ENCODE measurements at regions not wholly inside any gene's neighbourhood (a gene's known extent, or its start where the extent isn't known, plus 50 kb on each side); places are given as distances from the start of the nearest gene placed in this dataset.

DNA sequence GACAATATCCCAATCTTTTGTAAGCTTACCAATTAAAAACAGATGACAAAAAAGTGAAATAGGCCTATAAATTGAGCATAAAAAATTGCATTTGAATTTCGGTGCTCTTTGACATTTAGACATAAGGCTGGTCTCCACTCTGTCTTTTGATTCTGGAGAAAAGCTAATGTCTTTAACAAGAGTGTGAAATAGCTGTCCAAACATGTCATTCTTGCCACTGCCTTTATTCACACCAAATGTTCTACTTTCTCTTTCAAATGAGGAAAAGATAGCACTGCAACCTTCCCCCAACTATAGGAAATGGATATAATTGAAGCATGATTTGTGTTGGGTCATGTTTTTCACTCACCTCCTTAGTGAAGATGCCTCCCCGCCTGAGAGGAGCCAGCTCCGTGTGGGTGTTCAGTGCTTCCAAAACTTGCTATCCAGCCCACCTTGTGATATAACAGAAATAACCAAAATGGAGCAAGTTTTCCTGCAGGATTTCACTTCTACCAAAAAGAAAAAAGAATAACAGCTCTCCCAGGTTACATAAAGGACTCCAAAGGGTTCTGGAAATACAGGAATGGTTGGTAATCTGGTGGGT, 55.2 kb upstream of the STK32A start:
- Histone ChIP-seq H3K4me2 (ENCODE audit: low read length) (no peak overlapping the region), H2AFZ (ENCODE audit: low read depth, low read length) (no peak overlapping the region), H3K36me3 (replicated peaks; ENCODE audit: low read depth, low read length) (no peaks in the 10 kb centered on the region), H3K27ac (ENCODE audit: low read length) (no peak overlapping the region), H3K4me3 (ENCODE audit: low read length) (no peak overlapping the region), H3K9ac (ENCODE audit: low read length) (no peak overlapping the region), H3K9me3 (ENCODE audit: insufficient read depth, low read length) (no peaks in the 10 kb centered on the region), H3K27me3 (ENCODE audit: low read depth, low read length) (no peaks in the 10 kb centered on the region), H4K20me1 (ENCODE audit: insufficient read depth, low read length) (no peaks in the 10 kb centered on the region), H3K79me2 (ENCODE audit: low read length) (no peaks in the 10 kb centered on the region), H3K4me1 (ENCODE audit: low read length) (no peaks in the 10 kb centered on the region)
- TF ChIP-seq, protein P1, sequence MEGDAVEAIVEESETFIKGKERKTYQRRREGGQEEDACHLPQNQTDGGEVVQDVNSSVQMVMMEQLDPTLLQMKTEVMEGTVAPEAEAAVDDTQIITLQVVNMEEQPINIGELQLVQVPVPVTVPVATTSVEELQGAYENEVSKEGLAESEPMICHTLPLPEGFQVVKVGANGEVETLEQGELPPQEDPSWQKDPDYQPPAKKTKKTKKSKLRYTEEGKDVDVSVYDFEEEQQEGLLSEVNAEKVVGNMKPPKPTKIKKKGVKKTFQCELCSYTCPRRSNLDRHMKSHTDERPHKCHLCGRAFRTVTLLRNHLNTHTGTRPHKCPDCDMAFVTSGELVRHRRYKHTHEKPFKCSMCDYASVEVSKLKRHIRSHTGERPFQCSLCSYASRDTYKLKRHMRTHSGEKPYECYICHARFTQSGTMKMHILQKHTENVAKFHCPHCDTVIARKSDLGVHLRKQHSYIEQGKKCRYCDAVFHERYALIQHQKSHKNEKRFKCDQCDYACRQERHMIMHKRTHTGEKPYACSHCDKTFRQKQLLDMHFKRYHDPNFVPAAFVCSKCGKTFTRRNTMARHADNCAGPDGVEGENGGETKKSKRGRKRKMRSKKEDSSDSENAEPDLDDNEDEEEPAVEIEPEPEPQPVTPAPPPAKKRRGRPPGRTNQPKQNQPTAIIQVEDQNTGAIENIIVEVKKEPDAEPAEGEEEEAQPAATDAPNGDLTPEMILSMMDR (IDR thresholded peaks at IDR 0.05; ENCODE audit: low read depth, low read length), result no peak
- TF ChIP-seq EZH2phosphoT487 (IDR thresholded peaks at IDR 0.05; ENCODE audit: low read depth), result no peak

DNA sequence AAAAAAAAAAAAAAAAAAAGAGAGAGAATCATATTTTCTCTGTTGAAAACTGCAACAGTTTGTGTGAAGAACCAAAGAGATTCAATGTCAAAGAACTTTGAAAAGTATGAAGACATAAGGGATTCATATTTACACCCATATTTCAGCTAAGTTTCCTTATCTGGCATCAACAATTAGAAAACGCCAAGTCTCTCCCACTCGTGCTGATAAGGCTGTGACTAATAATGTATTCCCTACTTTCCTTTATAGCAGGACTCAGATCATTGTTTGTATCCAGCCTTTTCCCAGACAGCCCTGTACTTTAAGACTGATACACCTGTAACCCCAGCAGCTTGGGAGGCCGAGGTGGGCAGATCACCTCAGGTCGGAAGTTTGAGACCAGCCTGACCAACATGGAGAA, 54.1 kb upstream of the STK32A start:
- no peak overlapping the region for H3K4me3 ChIP-seq (ENCODE audit: low read length)
- H4K20me1 ChIP-seq (ENCODE audit: insufficient read depth, low read length), result no peaks in the 10 kb centered on the region
- TF ChIP-seq EZH2phosphoT487 (IDR thresholded peaks at IDR 0.05; ENCODE audit: low read depth), result no peak
- TF ChIP-seq, protein P1 (IDR thresholded peaks at IDR 0.05; ENCODE audit: low read depth, low read length), result no peak
- H3K36me3 ChIP-seq (replicated peaks; ENCODE audit: low read depth, low read length), result no peaks in the 10 kb centered on the region
- no peak overlapping the region for H2AFZ ChIP-seq (ENCODE audit: low read depth, low read length)
- no peak overlapping the region for H3K27ac ChIP-seq (ENCODE audit: low read length)
- no peaks in the 10 kb centered on the region for H3K9me3 ChIP-seq (ENCODE audit: insufficient read depth, low read length)
- no peak overlapping the region for H3K9ac ChIP-seq (ENCODE audit: low read length)
- H3K27me3 ChIP-seq (ENCODE audit: low read depth, low read length), result no peaks in the 10 kb centered on the region
- no peaks in the 10 kb centered on the region for H3K79me2 ChIP-seq (ENCODE audit: low read length)
- H3K4me1 ChIP-seq (ENCODE audit: low read length), result no peaks in the 10 kb centered on the region
- H3K4me2 ChIP-seq (ENCODE audit: low read length), result no peak overlapping the region
